Endothelial cell of umbilical vein (primary cell): ENCODE measurements at regions not wholly inside any gene's neighbourhood (a gene's known extent, or its start where the extent isn't known, plus 50 kb on each side); places are given as distances from the start of the nearest gene placed in this dataset.

ENCODE experiments used
- BruUV-seq: library from RNA; stranded (reverse); fragments of 400-500 nt; replicated peaks from 2 replicates; lab custom pipeline; 2021; lab: Mats Ljungman, UMichigan
- CTCF ChIA-PET: fragments of 300-600, 350-600 bp; sonication (Branson Sonifier 250); formaldehyde crosslinking; loops from one replicate; lab custom pipeline; 2021; ENCODE audit warnings: antibody characterized with exemption, inconsistent platforms; lab: Charles Lee
- POLR2A ChIA-PET: fragments of 300-600, 350-600 bp; sonication (Branson Sonifier 250); formaldehyde crosslinking; loops from one replicate; lab custom pipeline; 2021; ENCODE audit warnings: antibody characterized with exemption, inconsistent platforms; lab: Charles Lee
- DNase-seq: peaks from one replicate; pipeline ENCODE4 v3.0.0-alpha.2; 2011; ENCODE audit warnings: low read depth, low spot score
- FAIRE-seq: peaks from 2 replicates; lab custom pipeline; 2011; peaks lifted over from hg19 to GRCh38; lab: Jason Lieb, UNC
- H2AFZ ChIP-seq: 2 replicates; pipeline ENCODE4 v1.6.0; 2012; ENCODE audit warnings: low read depth, low read length, control low read depth, inconsistent platforms
- H3K27ac ChIP-seq: 2 replicates; pipeline ENCODE4 v1.5.1; 2011; ENCODE audit warnings: low read depth, mild to moderate bottlenecking, control low read depth, low read length, moderate library complexity; ENCODE audit not compliant: insufficient read depth
- H3K27me3 ChIP-seq, 2 experiments: 2 replicates each; pipeline versions ENCODE4 v1.6.0 to v1.6.1; 2011; ENCODE audit warnings: low read length in 2 of 2, mixed read lengths in 1 of 2; ENCODE audit not compliant: control insufficient read depth in 2 of 2, insufficient read depth in 2 of 2
- H3K36me3 ChIP-seq, 2 experiments: 2 replicates in 1 of 2; 3 replicates in 1 of 2; pipeline ENCODE4 v1.5.1; 2011; ENCODE audit warnings: low read length in 2 of 2, mild to moderate bottlenecking in 1 of 2, moderate library complexity in 1 of 2; ENCODE audit not compliant: control insufficient read depth in 2 of 2, insufficient read depth in 2 of 2; ENCODE audit errors: extremely low read depth in 1 of 2
- H3K4me1 ChIP-seq: 3 replicates; pipeline ENCODE4 v1.5.1; 2011; ENCODE audit warnings: mild to moderate bottlenecking, low read length; ENCODE audit not compliant: control insufficient read depth, insufficient read depth; ENCODE audit errors: extremely low read depth
- H3K4me2 ChIP-seq: 2 replicates; pipeline ENCODE4 v1.6.1; 2011; ENCODE audit warnings: low read length, control low read depth, mixed read lengths; ENCODE audit not compliant: insufficient read depth
- H3K4me3 ChIP-seq, 3 experiments: fragments of 200-600 bp in 1 of 3; sonication (generic), shearing (Covaris generic) in 1 of 3; replicated peaks in 1 of 3; 2 replicates each; pipeline ENCODE4 v1.5.1; 2011 to 2016; ENCODE audit warnings: control low read depth in 3 of 3, low read length in 3 of 3, mild to moderate bottlenecking in 2 of 3, inconsistent platforms in 1 of 3, low read depth in 1 of 3, moderate library complexity in 1 of 3; ENCODE audit not compliant: insufficient read depth in 1 of 3
- H3K79me2 ChIP-seq: 2 replicates; pipeline ENCODE4 v1.6.0; 2012; ENCODE audit warnings: low read length, inconsistent platforms; ENCODE audit not compliant: control insufficient read depth, insufficient read depth
- H3K9ac ChIP-seq: replicated peaks from 2 replicates; pipeline ENCODE3; 2011; ENCODE audit warnings: low read length, control low read depth; ENCODE audit not compliant: insufficient read depth; ENCODE audit errors: extremely low read depth
- H3K9me1 ChIP-seq: replicated peaks from 3 replicates; pipeline ENCODE4 v1.6.0; 2011; ENCODE audit warnings: mild to moderate bottlenecking, low read length; ENCODE audit not compliant: control insufficient read depth, insufficient read depth; ENCODE audit errors: extremely low read depth
- H3K9me3 ChIP-seq: replicated peaks from 2 replicates; pipeline ENCODE4 v1.5.1; 2012; ENCODE audit warnings: low read length, inconsistent platforms; ENCODE audit not compliant: control insufficient read depth, insufficient read depth
- H4K20me1 ChIP-seq: replicated peaks from 2 replicates; pipeline ENCODE3; 2011; ENCODE audit warnings: mild to moderate bottlenecking, low read length; ENCODE audit not compliant: control insufficient read depth, insufficient read depth; ENCODE audit errors: extremely low read depth
- EZH2 ChIP-seq: IDR thresholded peaks from 2 replicates; pipeline ENCODE4 v1.6.1; 2012; ENCODE audit warnings: borderline replicate concordance, low read depth, mild to moderate bottlenecking, moderate library complexity, low read length, inconsistent platforms; ENCODE audit not compliant: severe bottlenecking
- FOS ChIP-seq: IDR thresholded peaks from 2 replicates; pipeline ENCODE4 v1.6.1; 2011; ENCODE audit warnings: mild to moderate bottlenecking, low read length, moderate library complexity, borderline replicate concordance; ENCODE audit not compliant: insufficient read depth
- GATA2 ChIP-seq: IDR thresholded peaks from 2 replicates; pipeline ENCODE4 v1.7.0; 2011; ENCODE audit warnings: low read depth, mild to moderate bottlenecking, moderate library complexity, mixed read lengths, low read length; ENCODE audit not compliant: insufficient read length, insufficient read depth
- JUN ChIP-seq: IDR thresholded peaks from 2 replicates; pipeline ENCODE4 v1.6.1; 2011; ENCODE audit warnings: borderline replicate concordance, low read depth; ENCODE audit not compliant: insufficient read length, insufficient read depth
- MYC ChIP-seq: IDR thresholded peaks from one replicate; pipeline ENCODE4 v1.6.1; 2011; ENCODE audit warnings: mild to moderate bottlenecking, low read depth, low read length
- POLR2A ChIP-seq: IDR thresholded peaks from 2 replicates; pipeline ENCODE4 v1.6.1; 2012; ENCODE audit warnings: low read depth, mild to moderate bottlenecking, control low read depth, low read length
- POLR2AphosphoS5 ChIP-seq: IDR thresholded peaks from 2 replicates; pipeline ENCODE4 v1.6.1; 2012; ENCODE audit warnings: low read depth, mild to moderate bottlenecking, control low read depth, low read length, moderate library complexity; ENCODE audit not compliant: insufficient read depth
- dilution Hi-C: fragments of 300-500 bp; cut with MboI; formaldehyde crosslinking; loops from one replicate; pipeline ENCODE4 v1.15.0; 2019; ENCODE audit warnings: low sequenced_read_pairs; ENCODE audit not compliant: extremely low pct_ligation_motif_present
- intact Hi-C: fragments of 100-400 bp; cut with micrococcal nuclease; formaldehyde crosslinking; loops from one replicate; pipeline ENCODE4 v1.10.0; 2022
- TF ChIP-seq, protein P1 (sequence below), 2 donors: IDR thresholded peaks; 1 replicate in 1 of 2; 2 replicates in 1 of 2; pipeline ENCODE4 v1.5.1; 2011; ENCODE audit warnings: low read length in 2 of 2, mild to moderate bottlenecking in 2 of 2, moderate library complexity in 2 of 2, control low read depth in 1 of 2, inconsistent platforms in 1 of 2, low read depth in 1 of 2; ENCODE audit not compliant: insufficient read depth in 1 of 2; ENCODE audit errors: extremely low read depth in 1 of 2
- TF ChIP-seq, protein P2 (sequence below): IDR thresholded peaks from 2 replicates; pipeline ENCODE4 v1.6.1; 2011; ENCODE audit not compliant: insufficient read depth, insufficient read length

DNA sequence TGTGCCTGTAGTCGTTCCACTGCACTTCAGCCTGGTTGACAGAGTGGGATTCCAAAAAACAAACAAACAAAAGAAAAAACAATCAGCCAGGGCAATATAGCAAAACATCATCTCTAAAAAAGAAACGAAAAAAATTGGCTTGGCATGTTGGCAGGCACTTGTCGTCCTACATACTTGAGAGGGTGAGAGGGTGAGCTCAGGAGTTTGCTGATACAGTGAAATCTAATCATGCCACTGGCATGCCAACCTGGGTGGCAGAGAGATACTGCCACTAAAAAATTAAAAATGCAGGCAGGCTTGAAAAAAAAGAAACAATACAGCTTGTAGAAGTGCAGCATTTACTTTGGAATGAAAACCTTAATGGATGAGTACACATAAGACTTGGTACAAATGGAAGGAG is 282.9 kb upstream of the RGPD4 start:
- no peak overlapping the region for H3K9ac ChIP-seq
- no peaks in the 10 kb centered on the region for H3K4me1 ChIP-seq
- no peak overlapping the region for H3K4me3 ChIP-seq
- no peak for TF ChIP-seq GATA2
- TF ChIP-seq, protein P1, sequence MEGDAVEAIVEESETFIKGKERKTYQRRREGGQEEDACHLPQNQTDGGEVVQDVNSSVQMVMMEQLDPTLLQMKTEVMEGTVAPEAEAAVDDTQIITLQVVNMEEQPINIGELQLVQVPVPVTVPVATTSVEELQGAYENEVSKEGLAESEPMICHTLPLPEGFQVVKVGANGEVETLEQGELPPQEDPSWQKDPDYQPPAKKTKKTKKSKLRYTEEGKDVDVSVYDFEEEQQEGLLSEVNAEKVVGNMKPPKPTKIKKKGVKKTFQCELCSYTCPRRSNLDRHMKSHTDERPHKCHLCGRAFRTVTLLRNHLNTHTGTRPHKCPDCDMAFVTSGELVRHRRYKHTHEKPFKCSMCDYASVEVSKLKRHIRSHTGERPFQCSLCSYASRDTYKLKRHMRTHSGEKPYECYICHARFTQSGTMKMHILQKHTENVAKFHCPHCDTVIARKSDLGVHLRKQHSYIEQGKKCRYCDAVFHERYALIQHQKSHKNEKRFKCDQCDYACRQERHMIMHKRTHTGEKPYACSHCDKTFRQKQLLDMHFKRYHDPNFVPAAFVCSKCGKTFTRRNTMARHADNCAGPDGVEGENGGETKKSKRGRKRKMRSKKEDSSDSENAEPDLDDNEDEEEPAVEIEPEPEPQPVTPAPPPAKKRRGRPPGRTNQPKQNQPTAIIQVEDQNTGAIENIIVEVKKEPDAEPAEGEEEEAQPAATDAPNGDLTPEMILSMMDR (IDR thresholded peaks at IDR 0.05; ENCODE audit: extremely low read depth in 1 of 2, insufficient read depth in 1 of 2, low read depth in 1 of 2, low read length in 2 of 2): no peak
- ChIA-PET CTCF (no interaction called here), POLR2A (no interaction called here)
- no peak for FAIRE-seq
- H3K27me3 ChIP-seq: no peaks in the 10 kb centered on the region
- no peak overlapping the region for H2AFZ ChIP-seq
- no TSS peak for BruUV-seq
- H3K79me2 ChIP-seq: no peaks in the 10 kb centered on the region
- intact Hi-C loops (no loop called here), dilution Hi-C loops (no loop called here)
- H3K36me3 ChIP-seq: no peaks in the 10 kb centered on the region
- H3K9me3 ChIP-seq: peaks cover 7% of the 10 kb centered on the region
- H3K4me2 ChIP-seq: no peak overlapping the region
- H4K20me1 ChIP-seq: no peaks in the 10 kb centered on the region
- no peak overlapping the region for H3K27ac ChIP-seq
- no peak for DNase-seq
- H3K9me1 ChIP-seq: no peaks in the 10 kb centered on the region

DNA sequence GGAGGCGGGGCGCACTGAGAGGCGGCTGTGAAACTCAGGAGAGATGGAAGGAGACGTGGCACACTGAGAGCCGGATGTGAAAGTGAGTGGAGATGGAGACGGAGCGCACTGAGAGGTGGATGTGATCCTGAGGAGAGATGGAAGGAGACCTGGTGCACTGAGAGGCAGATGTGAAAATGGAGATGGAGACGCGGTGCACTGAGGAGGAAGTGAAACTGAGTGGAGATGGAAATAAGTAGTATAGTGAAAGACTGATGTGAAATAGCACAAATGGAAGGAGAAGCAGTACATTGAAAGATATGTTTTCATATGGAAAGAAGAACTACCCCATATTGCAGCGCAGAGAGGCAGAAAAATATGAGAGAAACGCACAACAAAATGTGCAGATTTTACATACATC is 281.6 kb upstream of the RGPD4 start:
- H3K4me2 ChIP-seq: no peak overlapping the region
- H3K79me2 ChIP-seq: no peaks in the 10 kb centered on the region
- H3K9me1 ChIP-seq: no peaks in the 10 kb centered on the region
- no peak overlapping the region for H3K27ac ChIP-seq
- H3K36me3 ChIP-seq: no peaks in the 10 kb centered on the region
- TF ChIP-seq JUN (no peak), GATA2 (no peak), EZH2 (no peak), MYC (no peak), FOS (no peak), POLR2AphosphoS5 (no peak), POLR2A (no peak)
- TF ChIP-seq, protein P2, sequence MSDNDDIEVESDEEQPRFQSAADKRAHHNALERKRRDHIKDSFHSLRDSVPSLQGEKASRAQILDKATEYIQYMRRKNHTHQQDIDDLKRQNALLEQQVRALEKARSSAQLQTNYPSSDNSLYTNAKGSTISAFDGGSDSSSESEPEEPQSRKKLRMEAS: no peak
- TF ChIP-seq, protein P1 (IDR thresholded peaks at IDR 0.05; ENCODE audit: extremely low read depth in 1 of 2, insufficient read depth in 1 of 2, low read depth in 1 of 2, low read length in 2 of 2): no peak
- no peaks in the 10 kb centered on the region for H3K4me1 ChIP-seq
- H3K9ac ChIP-seq: no peak overlapping the region
- no peak overlapping the region for H2AFZ ChIP-seq
- no peaks in the 10 kb centered on the region for H4K20me1 ChIP-seq
- H3K9me3 ChIP-seq: peaks cover 7% of the 10 kb centered on the region
- FAIRE-seq (no peak), DNase-seq (no peak)
- no peaks in the 10 kb centered on the region for H3K27me3 ChIP-seq
- no TSS peak for BruUV-seq
- POLR2A ChIA-PET: no interaction called here
- no peak overlapping the region for H3K4me3 ChIP-seq
- dilution Hi-C loops: no loop called here
- CTCF ChIA-PET: no interaction called here
- intact Hi-C loops: no loop called here
